Jurkat, Clone E6-1 (cell line): ENCODE measurements at regions not wholly inside any gene's neighbourhood (a gene's known extent, or its start where the extent isn't known, plus 50 kb on each side); places are given as distances from the start of the nearest gene placed in this dataset.

Source experiments
- DNase-seq: peaks from one replicate; pipeline ENCODE4 v3.0.0-alpha.2; 2011; ENCODE audit warnings: low read depth, low spot score
- H3K4me3 ChIP-seq: 2 replicates; pipeline ENCODE4 v1.5.1; 2011; ENCODE audit warnings: mild to moderate bottlenecking, low read length, control low read depth, moderate library complexity

DNA sequence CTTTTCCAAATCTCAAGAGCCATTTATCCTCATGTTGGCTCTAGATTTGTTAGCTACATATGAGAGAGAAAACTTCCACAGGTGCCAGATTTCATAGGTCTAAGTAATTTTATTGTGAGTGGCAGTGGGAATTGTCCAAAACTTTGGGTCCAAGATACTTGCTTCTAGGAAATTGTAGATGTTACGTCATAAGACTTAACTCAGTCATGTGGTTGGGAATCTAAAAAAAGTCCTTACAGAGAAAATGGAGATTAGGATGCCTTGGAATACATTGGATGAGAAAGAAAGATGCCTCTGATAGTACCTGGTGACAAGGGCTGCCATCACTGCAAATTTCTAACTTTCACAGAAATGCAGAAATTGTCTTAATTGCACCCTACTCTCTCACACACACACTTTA, 506.5 kb downstream of the C4orf33 start:
- no peak overlapping the region for H3K4me3 ChIP-seq
- no peak for DNase-seq

DNA sequence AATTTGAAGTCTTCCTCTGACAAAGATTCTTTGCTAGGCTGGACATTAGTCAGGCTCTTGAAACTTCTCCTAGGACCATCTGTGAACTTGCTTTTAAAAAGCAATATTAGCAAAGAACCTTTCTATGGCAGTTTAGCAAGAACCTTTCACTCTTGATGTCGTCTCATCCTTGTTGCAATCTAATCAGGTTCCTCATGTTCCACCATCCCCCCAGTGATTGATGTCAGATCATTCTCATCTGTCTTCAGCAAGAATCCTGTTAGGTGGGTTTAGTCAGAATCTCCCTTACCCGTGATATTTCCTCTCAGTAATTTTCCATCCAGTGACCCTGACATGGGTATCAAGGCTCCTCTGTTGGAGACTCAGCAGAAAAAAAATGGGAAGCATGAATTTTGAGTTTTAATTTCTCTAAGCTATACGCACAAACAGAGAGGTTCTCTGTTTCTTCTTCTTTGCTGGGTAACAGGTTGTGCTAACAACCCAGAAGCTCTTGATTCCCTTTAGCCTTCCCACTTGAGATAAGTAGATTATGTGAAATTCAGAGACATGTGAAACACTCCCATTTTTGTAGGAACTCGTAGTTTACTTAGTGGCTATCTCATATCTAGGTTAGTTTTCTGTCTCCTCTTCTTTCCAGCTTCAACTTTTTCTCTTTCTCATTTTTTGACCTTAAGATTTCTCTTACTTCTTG, 507.4 kb downstream of the C4orf33 start:
- no peak for DNase-seq
- no peak overlapping the region for H3K4me3 ChIP-seq

DNA sequence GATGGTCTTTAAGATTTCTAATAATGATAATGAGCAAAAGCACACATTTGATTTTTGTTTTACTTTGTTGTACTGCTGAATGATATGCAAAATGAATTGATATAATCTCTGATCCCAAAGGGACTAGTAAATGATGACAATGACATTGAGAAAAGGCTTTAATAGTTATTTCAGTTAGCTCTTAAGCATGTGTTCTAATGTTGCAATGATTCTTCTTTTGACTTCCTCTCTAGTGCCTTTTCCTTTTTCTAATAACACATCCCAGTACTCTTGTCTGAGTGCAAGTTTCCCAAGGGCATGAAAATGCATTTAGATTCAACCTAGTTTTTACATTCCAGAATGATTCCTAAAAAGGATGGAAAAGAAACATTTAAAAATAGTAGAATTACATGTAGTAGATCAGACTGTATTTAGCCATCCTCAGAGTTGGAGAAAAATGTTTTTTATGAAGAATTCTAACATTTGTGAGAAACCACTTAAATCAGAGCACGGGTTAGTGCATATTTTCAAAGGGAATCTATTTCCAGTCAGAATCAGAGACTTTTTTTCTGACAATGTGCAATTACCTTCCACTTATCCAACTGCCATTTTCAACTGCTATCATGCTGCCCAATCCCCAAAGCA, 508.8 kb downstream of the C4orf33 start:
- H3K4me3 ChIP-seq: no peak overlapping the region
- DNase-seq: no peak

DNA sequence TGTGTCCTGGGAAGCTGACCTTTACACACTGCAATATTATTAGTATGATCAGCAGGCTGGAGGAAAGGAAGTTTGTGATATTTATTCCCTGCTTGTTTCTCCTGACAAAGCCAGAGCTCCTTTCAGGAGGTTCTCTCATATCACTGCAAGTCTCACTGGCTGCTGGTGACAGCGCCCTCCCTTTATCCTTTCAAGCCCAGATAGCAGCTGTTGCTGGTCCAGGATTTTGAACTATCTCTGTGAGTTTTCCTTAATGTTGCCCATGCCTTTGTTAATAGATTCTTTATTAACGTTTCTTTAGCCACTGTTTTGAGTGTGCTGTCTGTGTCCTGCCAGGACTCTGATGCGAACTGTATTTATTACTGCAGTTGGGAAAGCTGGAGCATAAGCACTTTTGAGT, 518.7 kb downstream of the C4orf33 start:
- no peak for DNase-seq
- no peak overlapping the region for H3K4me3 ChIP-seq

DNA sequence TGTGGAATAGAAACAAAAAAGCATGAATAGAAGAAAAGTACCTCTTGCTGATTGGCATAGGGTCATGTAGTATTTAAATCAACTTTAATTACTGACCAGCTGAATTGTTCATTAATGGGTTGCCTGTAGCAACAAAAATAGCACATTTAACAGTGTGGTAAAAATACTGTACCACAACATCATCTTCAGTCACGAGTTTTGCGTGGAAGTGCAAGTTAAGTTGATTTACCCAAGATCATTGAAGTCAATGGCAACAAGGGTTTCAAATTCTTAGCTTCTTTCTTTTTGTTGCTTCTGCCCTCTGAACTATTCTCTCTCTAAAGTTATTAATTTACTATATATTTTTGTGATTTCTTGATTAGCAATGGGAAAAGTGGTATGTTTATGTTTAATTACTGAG, 526.6 kb downstream of the C4orf33 start:
- H3K4me3 ChIP-seq: no peak overlapping the region
- DNase-seq: peak; percentile 57

DNA sequence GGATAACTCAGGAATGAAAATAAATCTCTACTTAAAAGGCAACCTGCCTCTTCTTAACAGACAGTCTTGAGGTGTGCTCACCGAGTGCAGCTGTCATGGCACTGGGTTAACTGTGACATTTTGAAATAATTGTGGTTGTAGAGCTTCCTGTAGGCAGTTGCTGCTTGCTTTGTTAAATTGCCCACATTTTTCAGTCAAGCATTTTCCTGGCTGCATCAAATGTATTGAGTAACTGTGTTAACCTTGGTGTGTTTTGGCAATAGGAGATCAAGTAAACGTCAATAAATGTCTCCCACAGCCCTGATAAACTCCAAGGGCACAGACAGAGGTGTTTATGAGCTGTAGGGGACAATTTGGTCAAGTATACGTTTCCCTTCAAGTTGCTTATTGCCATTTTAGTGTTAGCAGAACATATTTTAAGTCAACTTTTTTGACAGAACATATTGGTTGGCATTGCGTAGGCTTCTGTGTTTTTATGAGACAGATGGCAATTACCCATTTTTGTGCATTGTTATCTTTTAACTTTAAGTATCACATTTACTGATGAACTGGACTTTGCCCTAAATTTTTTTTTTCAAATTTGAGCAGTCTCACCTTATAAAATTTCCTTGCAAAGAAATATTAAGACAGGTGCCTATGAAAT, 527.4 kb downstream of the C4orf33 start:
- DNase-seq: peak; percentile 99
- no peak overlapping the region for H3K4me3 ChIP-seq

DNA sequence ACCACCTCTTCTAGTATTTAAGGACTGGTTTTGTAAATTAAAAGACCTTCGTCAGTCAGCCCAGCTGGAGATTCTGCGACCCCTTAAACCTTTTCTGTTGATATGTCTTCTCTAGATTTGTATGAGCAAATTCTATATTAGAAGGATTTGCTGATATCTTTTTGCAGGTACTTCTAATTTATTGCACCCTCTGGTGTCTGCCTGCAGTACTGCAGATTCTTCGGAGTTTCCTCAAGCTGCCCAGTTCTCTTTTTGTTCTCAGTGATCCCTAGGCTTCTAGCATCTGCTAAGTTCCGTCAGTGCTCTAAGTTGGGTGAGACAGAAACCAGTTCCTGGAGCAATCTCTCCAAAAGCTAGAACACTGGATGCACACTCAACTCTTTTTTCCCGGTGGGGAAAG, 545.2 kb downstream of the C4orf33 start:
- peak; percentile 63 for DNase-seq

DNA sequence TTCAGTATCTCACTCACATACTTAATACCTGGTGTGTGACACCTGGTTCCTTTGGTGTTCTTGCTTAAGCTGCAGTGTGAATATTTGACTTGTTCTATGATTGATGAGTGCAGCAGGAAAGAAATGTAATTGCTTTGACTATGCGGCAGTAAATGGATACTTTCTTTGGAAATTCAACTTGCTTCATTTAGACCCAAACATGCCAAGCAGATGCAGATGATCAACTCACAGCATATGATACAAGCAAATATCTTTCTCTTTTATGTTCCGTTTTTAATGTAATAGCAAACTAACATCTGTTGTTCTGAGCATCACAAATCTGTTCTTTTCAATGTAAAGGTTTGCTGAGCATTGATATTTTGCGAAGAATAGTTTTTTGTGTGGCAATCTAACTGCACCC, 549.5 kb downstream of the C4orf33 start:
- no peak overlapping the region for H3K4me3 ChIP-seq
- no peak for DNase-seq

More for the DNA sequence above, 545.2 kb downstream of the C4orf33 start:
- H3K4me3 ChIP-seq: no peak overlapping the region

DNA sequence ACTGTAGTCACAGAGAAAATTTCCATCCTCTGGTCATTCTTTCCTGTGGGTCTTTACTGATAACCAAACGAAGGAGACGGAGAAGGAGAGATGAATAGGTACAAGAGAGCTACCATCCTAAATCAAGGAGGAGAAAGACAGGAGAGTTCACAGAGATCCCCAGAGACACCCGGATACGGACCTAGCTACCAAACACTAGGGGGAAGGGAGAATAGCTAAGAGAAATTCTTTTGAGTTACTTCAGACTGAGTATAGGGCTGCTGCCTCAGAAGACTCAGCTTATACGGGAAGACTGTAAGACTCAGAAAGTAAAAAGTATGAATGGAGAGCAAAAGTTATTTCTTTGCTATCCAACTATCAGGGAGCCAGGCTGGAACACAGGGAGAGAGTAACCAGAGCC, 572.1 kb downstream of the C4orf33 start:
- no peak overlapping the region for H3K4me3 ChIP-seq
- DNase-seq: no peak

DNA sequence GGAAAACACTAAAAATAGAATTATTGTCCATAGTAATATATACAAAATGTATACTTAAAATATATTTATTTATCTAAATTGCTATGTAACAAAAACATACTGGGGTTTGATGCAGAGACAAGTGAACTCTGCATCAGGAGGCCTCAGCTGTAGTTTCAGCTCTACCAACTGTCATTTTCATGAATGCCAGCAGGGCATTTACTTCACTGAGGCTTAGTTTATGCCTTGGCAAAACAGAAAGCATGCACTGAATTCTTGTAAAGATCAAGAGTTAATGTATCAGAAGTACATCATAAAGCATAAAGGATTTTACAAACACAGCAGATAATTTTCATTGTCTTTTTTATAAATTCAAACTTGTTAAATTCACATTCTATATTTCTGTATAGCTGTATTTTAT, 577.0 kb downstream of the C4orf33 start:
- peak; percentile 20 for DNase-seq
- no peak overlapping the region for H3K4me3 ChIP-seq

DNA sequence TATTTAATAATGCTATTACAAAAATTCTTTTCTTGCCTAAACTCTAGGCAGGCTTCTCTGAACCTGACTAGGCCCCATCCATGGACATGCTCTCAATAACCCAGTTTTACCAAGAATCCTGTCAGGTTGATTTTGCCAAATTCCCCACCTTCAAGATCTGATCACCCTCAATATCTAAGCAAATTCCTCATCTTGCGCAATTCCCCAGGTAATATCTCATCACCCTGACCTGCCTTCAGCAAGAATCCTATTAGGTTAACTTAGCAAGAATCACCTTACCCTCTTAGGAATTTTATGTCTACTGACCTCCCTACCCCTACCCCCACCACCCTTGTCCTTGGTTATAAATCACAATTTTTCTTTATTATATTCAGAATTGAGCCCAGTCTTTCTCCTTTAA, 579.1 kb downstream of the C4orf33 start:
- no peak for DNase-seq
- no peak overlapping the region for H3K4me3 ChIP-seq

DNA sequence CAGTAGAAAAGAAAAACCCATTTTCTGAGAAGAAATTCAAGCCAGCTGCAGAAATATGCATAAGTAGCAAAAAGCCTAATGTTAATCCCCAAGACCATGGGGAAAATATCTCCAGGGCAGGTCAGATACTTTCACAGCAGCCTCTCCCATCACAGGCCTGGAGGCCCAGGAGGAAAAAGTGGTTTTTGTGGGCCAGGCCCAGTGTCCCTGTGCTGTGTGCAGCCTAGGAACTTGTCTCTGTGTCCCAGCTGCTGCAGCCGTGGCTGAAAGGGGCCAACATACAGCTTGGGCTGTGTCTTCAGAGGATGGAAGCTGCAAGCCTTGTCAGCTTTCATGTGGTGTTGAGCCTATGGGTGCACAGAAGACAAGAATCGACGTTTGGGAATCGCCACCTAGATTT, 581.0 kb downstream of the C4orf33 start:
- H3K4me3 ChIP-seq: no peak overlapping the region
- DNase-seq: no peak

DNA sequence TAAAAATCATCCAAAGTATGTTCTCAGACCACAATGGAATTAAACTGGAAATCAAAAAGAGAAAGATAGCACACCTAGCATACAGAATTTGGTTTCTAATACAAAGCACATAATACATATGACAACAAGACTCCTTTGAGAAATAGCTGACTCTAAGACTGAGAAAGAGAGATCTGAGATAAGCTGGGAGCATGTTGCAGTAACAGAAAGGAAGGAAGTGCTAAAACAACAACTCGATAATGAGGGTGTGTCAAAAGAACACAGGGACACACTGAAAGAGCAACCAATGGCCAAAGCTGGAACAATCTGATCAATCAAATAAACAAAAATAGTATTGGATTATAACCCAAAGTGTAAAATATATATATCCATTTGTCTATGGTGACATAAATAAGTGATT, 586.6 kb downstream of the C4orf33 start:
- DNase-seq: peak; percentile 49
- no peak overlapping the region for H3K4me3 ChIP-seq

DNA sequence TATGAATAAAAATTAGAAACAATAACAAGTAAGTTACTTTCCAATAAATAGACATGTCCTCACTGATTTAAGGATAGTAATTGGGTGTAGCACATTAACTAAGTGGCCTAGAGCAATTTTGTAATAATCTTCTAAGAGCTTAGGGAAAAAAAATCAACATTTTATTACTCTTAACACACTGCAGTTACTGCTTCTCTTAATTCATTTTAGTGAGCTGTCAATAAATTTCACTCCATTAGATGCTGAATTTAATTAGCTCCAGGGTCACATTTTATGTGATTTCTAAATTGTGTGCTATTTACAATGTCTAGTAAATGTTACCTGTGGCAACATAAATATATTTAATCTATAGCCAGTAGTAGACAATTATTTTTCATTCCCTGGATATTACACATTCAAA, 612.0 kb downstream of the C4orf33 start:
- no peak for DNase-seq
- no peak overlapping the region for H3K4me3 ChIP-seq

DNA sequence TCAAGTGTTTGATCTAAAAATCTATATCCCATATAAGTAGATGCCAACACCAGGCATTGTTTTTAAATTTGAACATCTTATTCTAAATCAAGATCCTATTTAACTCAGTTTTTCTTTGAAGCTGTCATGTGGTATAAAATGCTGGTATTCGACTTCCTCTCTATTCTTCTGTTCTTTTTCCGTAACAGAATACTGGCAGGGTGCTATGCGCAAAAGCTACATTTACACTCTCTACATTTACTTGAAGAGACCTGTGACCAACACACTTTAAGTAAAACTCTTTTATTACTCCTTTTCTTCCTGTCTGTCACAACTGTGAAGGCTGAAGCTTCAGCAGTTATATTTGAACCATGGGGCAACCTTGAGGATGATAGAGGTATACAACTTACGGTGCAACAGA, 612.8 kb downstream of the C4orf33 start:
- H3K4me3 ChIP-seq: no peak overlapping the region
- peak; percentile 7 for DNase-seq

DNA sequence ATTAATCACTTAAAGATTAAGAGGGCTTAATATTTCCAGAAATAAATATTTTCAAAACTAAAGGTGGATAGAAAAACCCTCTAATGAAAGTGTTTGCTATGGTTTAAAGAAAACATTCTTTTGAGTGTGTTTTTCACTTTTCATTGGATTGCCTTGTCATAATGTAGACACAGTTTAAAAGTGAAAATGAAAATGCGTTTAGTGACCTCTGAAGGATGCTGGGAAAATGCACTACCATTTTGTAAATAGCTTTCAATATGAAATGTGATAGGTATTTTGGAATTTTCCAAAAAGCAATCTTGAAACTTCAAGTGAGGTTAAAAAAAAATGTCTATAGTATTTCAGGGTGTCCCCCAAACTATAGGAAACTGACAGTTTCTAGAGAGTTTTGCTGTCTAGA, 642.2 kb downstream of the C4orf33 start:
- no peak for DNase-seq
- H3K4me3 ChIP-seq: no peak overlapping the region

DNA sequence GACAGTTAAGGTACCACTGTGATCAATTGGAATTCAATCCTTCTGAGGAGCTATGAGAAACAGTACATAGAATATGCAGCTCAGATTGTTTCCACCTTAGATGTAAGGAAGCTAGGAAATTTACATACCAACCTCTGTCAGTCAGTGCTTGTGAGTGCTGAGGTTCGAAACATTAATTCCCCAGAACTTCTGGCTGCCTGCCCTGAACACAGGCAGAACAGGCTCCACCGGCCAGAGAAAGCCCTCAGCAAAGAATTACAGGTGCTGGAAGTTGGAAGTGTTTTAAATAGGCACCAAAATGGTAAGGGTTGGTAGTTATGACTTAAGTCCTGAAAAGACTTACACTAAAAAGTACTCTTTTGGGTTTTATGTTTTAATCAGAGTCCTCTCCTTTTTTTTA, 651.8 kb downstream of the C4orf33 start:
- no peak for DNase-seq
- H3K4me3 ChIP-seq: no peak overlapping the region

DNA sequence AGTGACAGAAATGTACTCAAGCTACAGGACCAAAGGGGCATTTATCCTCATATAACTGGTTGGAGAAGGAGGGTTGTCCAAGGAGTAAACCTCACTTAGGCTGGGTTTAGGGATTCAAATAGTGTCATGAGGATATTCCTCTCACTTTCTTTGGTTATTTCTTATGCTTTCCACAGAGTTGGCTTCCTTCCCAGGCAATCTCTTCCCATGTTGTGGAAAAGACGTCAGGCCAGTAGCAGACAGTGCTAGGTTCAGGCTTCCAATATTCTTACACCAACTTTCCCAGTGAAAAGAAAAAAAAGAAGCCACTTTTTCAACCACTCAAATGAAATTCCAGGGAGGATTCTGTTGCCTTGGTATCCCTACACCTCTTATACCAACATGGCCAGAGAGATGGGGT, 653.0 kb downstream of the C4orf33 start:
- DNase-seq: no peak
- no peak overlapping the region for H3K4me3 ChIP-seq

DNA sequence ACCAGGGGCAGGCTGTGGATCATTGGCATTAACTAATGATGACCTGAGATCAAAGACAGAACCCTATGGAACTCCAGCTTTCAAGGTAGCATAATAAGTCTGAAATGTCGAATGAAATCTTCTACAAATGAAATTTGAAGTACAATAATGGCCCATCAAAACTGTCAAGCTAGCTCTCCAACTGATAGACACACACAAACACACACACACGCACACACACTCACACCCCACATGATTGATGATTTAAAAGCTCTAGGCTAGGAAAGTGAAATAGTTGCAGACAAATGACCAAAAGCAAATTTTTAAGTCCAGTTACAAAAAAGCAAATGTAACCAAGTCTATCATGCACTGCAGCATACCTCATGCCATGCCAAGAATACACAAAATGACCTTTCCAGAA, 655.7 kb downstream of the C4orf33 start:
- DNase-seq: no peak
- H3K4me3 ChIP-seq: no peak overlapping the region

DNA sequence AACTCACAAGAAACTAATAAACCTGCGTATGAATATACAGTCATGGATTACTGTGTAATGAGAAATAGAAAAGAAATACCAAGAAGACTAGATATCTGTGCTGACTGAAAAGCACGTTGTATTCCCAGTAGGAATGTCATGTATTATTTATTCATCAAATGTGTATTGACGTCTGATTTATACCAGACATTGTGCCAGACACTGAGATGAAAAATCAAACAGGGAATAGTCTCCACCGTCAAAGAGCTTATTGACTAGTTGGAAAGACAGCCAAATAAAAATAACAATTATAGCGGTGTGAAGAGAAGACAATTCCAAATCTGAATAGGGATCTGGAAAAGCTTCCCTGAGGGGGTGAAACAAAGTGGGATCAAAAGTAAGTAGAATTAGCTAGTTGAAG, 687.6 kb downstream of the C4orf33 start:
- no peak overlapping the region for H3K4me3 ChIP-seq
- DNase-seq: no peak

DNA sequence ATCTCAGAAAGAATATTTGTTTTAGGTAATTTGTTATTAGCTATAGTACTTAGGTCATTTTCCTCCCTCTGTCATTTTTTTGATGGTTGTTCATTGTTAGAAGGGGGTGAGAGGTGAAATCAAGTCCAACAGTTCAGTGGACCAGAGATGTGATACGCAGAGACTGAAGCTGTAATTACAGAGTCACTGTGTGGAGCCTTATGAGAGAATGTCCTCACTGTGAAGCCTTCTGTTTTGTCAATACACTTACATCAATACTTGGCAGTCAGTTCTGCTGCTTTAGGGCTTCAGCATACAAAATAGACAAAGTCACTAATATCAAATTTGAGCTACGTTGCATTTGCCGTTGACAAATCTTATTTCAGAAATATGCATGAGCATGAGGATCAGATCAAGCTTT, 692.5 kb downstream of the C4orf33 start:
- no peak for DNase-seq
- no peak overlapping the region for H3K4me3 ChIP-seq
